ENCODE measurements at regions not wholly inside any gene's neighbourhood (a gene's known extent, or its start where the extent isn't known, plus 50 kb on each side); places are given as distances from the start of the nearest gene placed in this dataset.

DNA sequence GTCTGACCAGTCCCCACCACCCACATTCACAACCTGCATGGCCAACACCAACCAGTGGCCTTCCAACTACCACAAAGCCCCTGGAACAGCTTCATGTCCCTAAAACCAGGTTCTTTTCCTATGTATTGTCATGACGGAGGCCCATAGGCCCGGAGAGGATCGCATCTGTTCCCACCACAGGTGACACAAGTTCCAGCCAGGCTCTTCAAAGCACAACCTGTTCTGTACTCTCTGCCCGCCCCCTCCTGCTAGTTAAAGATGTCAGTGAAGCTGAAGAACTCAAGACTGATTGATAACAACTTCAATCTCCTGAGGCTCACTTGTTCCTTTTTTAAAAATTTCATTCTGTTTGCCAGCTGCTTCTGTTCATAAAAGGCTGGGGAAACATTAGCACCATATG, 121.1 kb upstream of the GUCY1A2 start:
- H3K4me3 ChIP-seq (ENCODE audit: low read depth, poor library complexity, severe bottlenecking) = no peak overlapping the region
- intact Hi-C loops (cut with DNase I; ENCODE audit: low total_unique reads) = no loop called here
- WGBS, 2 donors = 42 to 65% methylated on average over 4 of the region's 4 CpGs
- DNase-seq (ENCODE audit: low spot score in 2 of 2) = no peak
- TF ChIP-seq CTCF (IDR thresholded peaks at IDR 0.05) (no peak), POLR2A (IDR thresholded peaks at IDR 0.05) (no peak)

DNA sequence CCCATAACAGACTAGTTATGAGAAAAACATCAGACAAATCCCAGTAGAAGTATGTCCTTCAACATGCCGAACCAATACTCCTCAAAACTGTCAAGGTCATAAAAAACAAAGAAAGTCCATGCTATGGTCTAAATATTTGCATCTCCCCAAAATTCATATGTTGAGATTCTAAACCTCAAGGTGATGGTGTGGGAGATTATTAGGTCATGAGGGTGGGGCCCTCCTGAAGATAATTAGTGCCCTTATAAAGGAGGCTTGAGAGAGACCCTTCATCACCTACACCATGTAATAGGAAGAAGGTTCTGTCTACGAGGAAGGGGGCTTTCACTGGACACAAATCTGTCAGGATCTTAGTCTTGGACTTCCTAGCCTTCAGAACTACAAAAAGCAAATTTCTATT, 118.6 kb upstream of the GUCY1A2 start:
- WGBS, 2 donors = 85 to 86% methylated on average over 2 of the region's 2 CpGs
- no peak for DNase-seq (ENCODE audit: low spot score in 2 of 2)
- no peak overlapping the region for H3K4me3 ChIP-seq (ENCODE audit: low read depth, poor library complexity, severe bottlenecking)
- TF ChIP-seq POLR2A (IDR thresholded peaks at IDR 0.05) (no peak), CTCF (IDR thresholded peaks at IDR 0.05) (no peak)
- intact Hi-C loops (cut with DNase I; ENCODE audit: low total_unique reads) = no loop called here

DNA sequence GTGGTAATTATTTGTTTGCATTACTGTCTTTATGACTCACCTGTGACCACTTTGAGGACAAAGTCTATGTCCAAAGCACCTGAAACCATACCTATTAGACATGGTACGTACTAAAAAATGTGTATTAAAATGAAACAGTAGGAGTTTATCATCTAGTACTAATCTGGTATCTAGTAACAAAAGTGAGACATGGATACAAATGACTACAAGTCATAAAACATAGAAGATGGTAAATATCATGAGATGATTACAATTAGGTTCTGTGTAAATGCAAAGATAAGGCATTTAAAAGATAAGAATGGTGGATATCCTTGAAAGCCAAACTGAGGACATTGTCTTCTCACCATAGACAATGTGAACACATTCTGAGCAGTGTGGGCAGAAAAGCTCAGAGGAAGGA, 113.5 kb upstream of the GUCY1A2 start:
- WGBS, 2 donors = 80 to 89% methylated on average over 1 of the region's 1 CpG
- no peak overlapping the region for H3K4me3 ChIP-seq (ENCODE audit: low read depth, poor library complexity, severe bottlenecking)
- intact Hi-C loops (cut with DNase I; ENCODE audit: low total_unique reads) = no loop called here
- TF ChIP-seq POLR2A (IDR thresholded peaks at IDR 0.05) = no peak
- no peak for TF ChIP-seq CTCF (IDR thresholded peaks at IDR 0.05)
- no peak for DNase-seq (ENCODE audit: low spot score in 2 of 2)

- TF ChIP-seq POLR2A (IDR thresholded peaks at IDR 0.05) (no peak), CTCF (IDR thresholded peaks at IDR 0.05) (no peak)
- intact Hi-C loops (cut with DNase I; ENCODE audit: low total_unique reads) = no loop called here
- H3K4me3 ChIP-seq (ENCODE audit: low read depth, poor library complexity, severe bottlenecking) = no peak overlapping the region
- no peak for DNase-seq (ENCODE audit: low spot score in 2 of 2)
- 73 to 81% methylated on average over 1 of the region's 1 CpG for WGBS, 2 donors
Measured at GRCh38 chr11:107123022-107123421, 104.7 kb upstream of the GUCY1A2 start.

- intact Hi-C loops (cut with DNase I; ENCODE audit: low total_unique reads) = no loop called here
- TF ChIP-seq POLR2A (IDR thresholded peaks at IDR 0.05) (no peak), CTCF (IDR thresholded peaks at IDR 0.05) (no peak)
- no peak overlapping the region for H3K4me3 ChIP-seq (ENCODE audit: low read depth, poor library complexity, severe bottlenecking)
- no peak for DNase-seq (ENCODE audit: low spot score in 2 of 2)
Measured at GRCh38 chr11:107118025-107118720, 99.9 kb upstream of the GUCY1A2 start.

GRCh38 chr11:107116358-107116757, 98.1 kb upstream of the GUCY1A2 start:
- 47 to 49% methylated on average over 2 of the region's 2 CpGs for WGBS, 2 donors
- no peak for DNase-seq (ENCODE audit: low spot score in 2 of 2)
- intact Hi-C loops (cut with DNase I; ENCODE audit: low total_unique reads) = no loop called here
- TF ChIP-seq CTCF (IDR thresholded peaks at IDR 0.05) = no peak
- no peak overlapping the region for H3K4me3 ChIP-seq (ENCODE audit: low read depth, poor library complexity, severe bottlenecking)

All from lower leg skin (tissue), 4 donors.